Panc1 (cell line): ENCODE measurements at regions not wholly inside any gene's neighbourhood (a gene's known extent, or its start where the extent isn't known, plus 50 kb on each side); places are given as distances from the start of the nearest gene placed in this dataset.

Experiments used
- ATAC-seq: fragments of 200-7000 bp; cut with Tn5 transposase; 2 replicates; pipeline ENCODE4 v1.9.1; 2020; ENCODE audit warnings: mild to moderate bottlenecking, moderate library complexity
- BruUV-seq: library from RNA; stranded (reverse); fragments of 400-500 nt; replicated peaks from 2 replicates; lab custom pipeline; 2021; lab: Mats Ljungman, UMichigan
- CTCF ChIA-PET: fragments of 300-600 bp; sonication (Branson Sonifier 250); formaldehyde crosslinking; loops from one replicate; lab custom pipeline; 2022; ENCODE audit warnings: antibody characterized with exemption; lab: Charles Lee
- POLR2A ChIA-PET: fragments of 300-600 bp; sonication (Branson Sonifier 250); formaldehyde crosslinking; loops from one replicate; lab custom pipeline; 2022; ENCODE audit warnings: antibody characterized with exemption; lab: Charles Lee
- DNase-seq: peaks from one replicate; pipeline ENCODE4 v3.0.0-alpha.2; 2010; ENCODE audit warnings: low read depth, low spot score
- H3K27ac ChIP-seq: 2 replicates; pipeline ENCODE4 v1.5.1; 2011; ENCODE audit warnings: mild to moderate bottlenecking, low read length, inconsistent platforms
- H3K27me3 ChIP-seq: fragments of 200-500 bp; sonication (Bioruptor generic); 2 replicates; pipeline ENCODE4 v1.6.0; 2014; ENCODE audit warnings: low read length, inconsistent platforms; ENCODE audit not compliant: control insufficient read depth, insufficient read depth
- H3K36me3 ChIP-seq: fragments of 200-500 bp; sonication (Bioruptor generic); 2 replicates; pipeline ENCODE4 v1.5.1; 2014; ENCODE audit warnings: inconsistent platforms, mild to moderate bottlenecking, low read length, moderate library complexity; ENCODE audit not compliant: control insufficient read depth, insufficient read depth
- H3K4me1 ChIP-seq: 2 replicates; pipeline ENCODE4 v1.5.1; 2011; ENCODE audit warnings: inconsistent platforms, mild to moderate bottlenecking, low read length, moderate library complexity; ENCODE audit not compliant: control insufficient read depth, insufficient read depth
- H3K4me3 ChIP-seq, 2 experiments: 2 replicates each; pipeline ENCODE4 v1.5.1; 2011 to 2012; ENCODE audit warnings: low read depth in 2 of 2, low read length in 2 of 2, mild to moderate bottlenecking in 2 of 2, inconsistent platforms in 1 of 2, moderate library complexity in 1 of 2
- H3K9me3 ChIP-seq: fragments of 200-500 bp; sonication (Bioruptor generic); 2 replicates; pipeline ENCODE4 v1.5.1; 2014; ENCODE audit warnings: low read depth, mild to moderate bottlenecking, inconsistent platforms, low read length, moderate library complexity; ENCODE audit not compliant: control insufficient read depth, insufficient read depth
- POLR2AphosphoS5 ChIP-seq: IDR thresholded peaks from 2 replicates; pipeline ENCODE4 v1.6.1; 2012; ENCODE audit warnings: mild to moderate bottlenecking, low read depth, low read length, moderate library complexity
- SIN3A ChIP-seq: IDR thresholded peaks from 2 replicates; pipeline ENCODE4 v1.6.1; 2012; ENCODE audit warnings: low read depth, mild to moderate bottlenecking, low read length, moderate library complexity, borderline replicate concordance; ENCODE audit not compliant: insufficient read depth
- TCF7L2 ChIP-seq: IDR thresholded peaks from 2 replicates; pipeline ENCODE4 v1.6.1; 2011; ENCODE audit warnings: mild to moderate bottlenecking, low read depth, low read length, inconsistent platforms
- in situ Hi-C: cut with HindIII; loops from 2 replicates; pipeline ENCODE4 v1.10.0; 2016; ENCODE audit warnings: low sequenced_read_pairs, low pct_unique_long_range_greater_than_20kb
- intact Hi-C: fragments of 100-400 bp; cut with micrococcal nuclease; formaldehyde crosslinking; loops from one replicate; pipeline ENCODE4 v1.10.0; 2022; ENCODE audit not compliant: unreplicated experiment
- TF ChIP-seq, protein P1 (sequence below): fragments of 450-650 bp; IDR thresholded peaks from 2 replicates; pipeline ENCODE4 v1.5.1; 2017; ENCODE audit warnings: mild to moderate bottlenecking
- TF ChIP-seq, protein P2 (sequence below), 2 experiments: IDR thresholded peaks; 2 replicates each; pipeline ENCODE4 v1.6.1; 2011 to 2012; ENCODE audit warnings: low read depth in 2 of 2, control low read depth in 1 of 2, low read length in 1 of 2, mild to moderate bottlenecking in 1 of 2, moderate library complexity in 1 of 2; ENCODE audit not compliant: insufficient read depth in 1 of 2

DNA sequence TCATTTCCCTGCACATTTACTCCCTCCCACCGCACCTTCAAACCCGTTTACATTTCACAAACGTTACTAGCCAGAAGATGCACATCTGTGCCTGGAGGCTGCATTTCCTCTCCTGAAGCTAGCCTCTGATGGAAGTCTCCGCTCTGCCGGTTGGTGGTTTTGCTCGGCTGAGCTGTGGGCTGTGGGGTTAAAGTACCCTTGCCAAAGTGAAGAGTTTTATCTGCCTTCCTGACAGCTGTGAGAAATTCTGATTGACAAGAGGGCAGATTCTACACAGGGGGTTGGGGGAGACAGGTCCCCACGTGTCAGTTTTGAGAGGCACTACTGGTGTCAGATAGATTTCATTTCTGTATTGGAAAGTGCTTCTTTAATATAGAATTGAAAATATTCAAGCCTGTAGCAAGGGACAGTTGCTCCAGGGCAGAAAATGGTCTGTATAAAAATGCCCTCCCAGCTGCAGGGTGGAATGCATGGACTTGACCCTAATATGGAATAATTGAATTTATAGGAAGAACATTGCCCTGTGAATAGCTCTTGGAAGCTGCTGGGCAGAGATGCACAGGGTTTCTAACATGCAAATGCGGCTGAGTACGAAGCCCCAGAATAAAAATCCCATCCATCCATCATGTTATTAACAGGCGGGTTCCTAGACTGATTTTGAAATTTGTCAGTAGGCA lies 201.1 kb upstream of the RGMA start:
- TF ChIP-seq POLR2AphosphoS5: no peak
- TF ChIP-seq, protein P1, sequence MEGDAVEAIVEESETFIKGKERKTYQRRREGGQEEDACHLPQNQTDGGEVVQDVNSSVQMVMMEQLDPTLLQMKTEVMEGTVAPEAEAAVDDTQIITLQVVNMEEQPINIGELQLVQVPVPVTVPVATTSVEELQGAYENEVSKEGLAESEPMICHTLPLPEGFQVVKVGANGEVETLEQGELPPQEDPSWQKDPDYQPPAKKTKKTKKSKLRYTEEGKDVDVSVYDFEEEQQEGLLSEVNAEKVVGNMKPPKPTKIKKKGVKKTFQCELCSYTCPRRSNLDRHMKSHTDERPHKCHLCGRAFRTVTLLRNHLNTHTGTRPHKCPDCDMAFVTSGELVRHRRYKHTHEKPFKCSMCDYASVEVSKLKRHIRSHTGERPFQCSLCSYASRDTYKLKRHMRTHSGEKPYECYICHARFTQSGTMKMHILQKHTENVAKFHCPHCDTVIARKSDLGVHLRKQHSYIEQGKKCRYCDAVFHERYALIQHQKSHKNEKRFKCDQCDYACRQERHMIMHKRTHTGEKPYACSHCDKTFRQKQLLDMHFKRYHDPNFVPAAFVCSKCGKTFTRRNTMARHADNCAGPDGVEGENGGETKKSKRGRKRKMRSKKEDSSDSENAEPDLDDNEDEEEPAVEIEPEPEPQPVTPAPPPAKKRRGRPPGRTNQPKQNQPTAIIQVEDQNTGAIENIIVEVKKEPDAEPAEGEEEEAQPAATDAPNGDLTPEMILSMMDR: no peak
- TF ChIP-seq SIN3A: no peak
- no peak for TF ChIP-seq TCF7L2
- TF ChIP-seq, protein P2, sequence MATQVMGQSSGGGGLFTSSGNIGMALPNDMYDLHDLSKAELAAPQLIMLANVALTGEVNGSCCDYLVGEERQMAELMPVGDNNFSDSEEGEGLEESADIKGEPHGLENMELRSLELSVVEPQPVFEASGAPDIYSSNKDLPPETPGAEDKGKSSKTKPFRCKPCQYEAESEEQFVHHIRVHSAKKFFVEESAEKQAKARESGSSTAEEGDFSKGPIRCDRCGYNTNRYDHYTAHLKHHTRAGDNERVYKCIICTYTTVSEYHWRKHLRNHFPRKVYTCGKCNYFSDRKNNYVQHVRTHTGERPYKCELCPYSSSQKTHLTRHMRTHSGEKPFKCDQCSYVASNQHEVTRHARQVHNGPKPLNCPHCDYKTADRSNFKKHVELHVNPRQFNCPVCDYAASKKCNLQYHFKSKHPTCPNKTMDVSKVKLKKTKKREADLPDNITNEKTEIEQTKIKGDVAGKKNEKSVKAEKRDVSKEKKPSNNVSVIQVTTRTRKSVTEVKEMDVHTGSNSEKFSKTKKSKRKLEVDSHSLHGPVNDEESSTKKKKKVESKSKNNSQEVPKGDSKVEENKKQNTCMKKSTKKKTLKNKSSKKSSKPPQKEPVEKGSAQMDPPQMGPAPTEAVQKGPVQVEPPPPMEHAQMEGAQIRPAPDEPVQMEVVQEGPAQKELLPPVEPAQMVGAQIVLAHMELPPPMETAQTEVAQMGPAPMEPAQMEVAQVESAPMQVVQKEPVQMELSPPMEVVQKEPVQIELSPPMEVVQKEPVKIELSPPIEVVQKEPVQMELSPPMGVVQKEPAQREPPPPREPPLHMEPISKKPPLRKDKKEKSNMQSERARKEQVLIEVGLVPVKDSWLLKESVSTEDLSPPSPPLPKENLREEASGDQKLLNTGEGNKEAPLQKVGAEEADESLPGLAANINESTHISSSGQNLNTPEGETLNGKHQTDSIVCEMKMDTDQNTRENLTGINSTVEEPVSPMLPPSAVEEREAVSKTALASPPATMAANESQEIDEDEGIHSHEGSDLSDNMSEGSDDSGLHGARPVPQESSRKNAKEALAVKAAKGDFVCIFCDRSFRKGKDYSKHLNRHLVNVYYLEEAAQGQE (IDR thresholded peaks at IDR 0.05; ENCODE audit: insufficient read depth in 1 of 2, low read depth in 2 of 2, low read length in 1 of 2): no peak
- in situ Hi-C loops (no loop called here), intact Hi-C loops (no loop called here)
- H3K27ac ChIP-seq: no peak overlapping the region
- ChIA-PET POLR2A (no interaction called here), CTCF (no interaction called here)
- no peaks in the 10 kb centered on the region for H3K4me1 ChIP-seq
- H3K27me3 ChIP-seq: no peaks in the 10 kb centered on the region; the same call in 1 of the 2 replicates
- H3K4me3 ChIP-seq: no peak overlapping the region
- H3K36me3 ChIP-seq: no peaks in the 10 kb centered on the region
- ATAC-seq (no peak), DNase-seq (no peak)
- no TSS peak for BruUV-seq
- no peaks in the 10 kb centered on the region for H3K9me3 ChIP-seq

DNA sequence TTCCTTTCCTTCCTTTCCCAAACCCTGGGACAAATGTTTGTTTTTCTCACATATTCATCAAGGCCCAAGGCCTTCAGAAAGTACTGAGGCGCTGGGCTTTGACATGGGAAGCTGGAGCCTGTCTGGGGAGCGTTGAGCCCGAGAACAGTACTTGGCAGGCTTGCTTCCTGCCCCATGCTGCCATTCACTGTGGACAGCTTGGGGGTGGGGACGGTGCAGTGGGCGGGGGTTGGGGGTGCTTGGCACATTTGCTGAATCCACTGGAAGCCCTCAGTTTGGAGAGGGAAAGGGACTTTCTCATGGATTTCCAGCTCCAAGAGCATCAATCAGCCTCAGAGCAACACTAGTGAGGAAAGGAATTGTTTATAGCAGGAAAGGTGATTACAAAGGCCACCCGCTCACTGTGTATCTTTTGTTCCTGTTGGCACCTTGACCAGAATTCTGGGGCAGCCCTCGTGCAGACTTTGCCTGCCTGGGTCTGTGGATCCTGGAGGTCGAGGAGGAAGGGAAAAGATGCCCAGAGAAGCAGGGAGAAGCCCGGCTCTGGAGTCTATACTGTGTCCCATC lies 199.8 kb upstream of the RGMA start:
- ChIA-PET POLR2A (no interaction called here), CTCF (no interaction called here)
- intact Hi-C loops: no loop called here
- Histone ChIP-seq H3K9me3 (no peaks in the 10 kb centered on the region), H3K36me3 (no peaks in the 10 kb centered on the region), H3K4me1 (no peaks in the 10 kb centered on the region), H3K27ac (no peak overlapping the region), H3K4me3 (no peak overlapping the region), H3K27me3 (no peaks in the 10 kb centered on the region; the same call in 1 of the 2 replicates)
- in situ Hi-C loops: no loop called here
- DNase-seq (no peak), ATAC-seq (no peak)
- no TSS peak for BruUV-seq
- TF ChIP-seq, protein P1: no peak
- no peak for TF ChIP-seq SIN3A
- no peak for TF ChIP-seq POLR2AphosphoS5
- no peak for TF ChIP-seq TCF7L2
- TF ChIP-seq, protein P2 (IDR thresholded peaks at IDR 0.05; ENCODE audit: insufficient read depth in 1 of 2, low read depth in 2 of 2, low read length in 1 of 2): no peak
